Hippocampal formation (tissue), 2 donors: ENCODE measurements at regions not wholly inside any gene's neighbourhood (a gene's known extent, or its start where the extent isn't known, plus 50 kb on each side); places are given as distances from the start of the nearest gene placed in this dataset.

Experiments used
- DNase-seq, 2 donors: peaks; one replicate each; lab custom pipeline; 2025; lab: John Stamatoyannopoulos, UW

DNA sequence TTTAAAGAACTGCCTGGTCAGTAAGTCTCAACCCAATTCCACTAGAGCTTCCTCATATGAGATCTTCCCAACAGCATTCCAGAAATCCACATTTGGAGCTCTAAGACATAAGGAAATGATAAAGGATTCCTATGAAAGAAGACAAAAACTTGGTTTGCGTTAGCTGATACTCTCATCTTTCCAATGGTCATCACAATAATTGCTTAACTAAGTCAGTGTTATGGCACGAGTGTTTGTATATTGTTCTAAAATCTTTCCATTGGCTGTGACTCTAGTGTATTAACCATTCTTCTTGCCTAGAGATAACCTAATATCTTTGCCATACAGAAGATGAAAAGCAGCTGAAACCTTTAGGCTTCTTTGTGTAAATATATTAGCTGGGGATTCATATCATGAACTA, 289.0 kb downstream of the SNX13 start:
- DNase-seq, result no peak

GRCh38 chr7:17651863-17652385, 288.4 kb downstream of the SNX13 start:
- peak in 1 of 2 donors; percentile 61 for DNase-seq

- DNase-seq, result no peak
Measured at GRCh38 chr7:17654940-17655339, 285.4 kb downstream of the SNX13 start.

GRCh38 chr7:17659126-17659525, 281.2 kb downstream of the SNX13 start:
- DNase-seq, result no peak

GRCh38 chr7:17660116-17660515, 280.2 kb downstream of the SNX13 start:
- no peak for DNase-seq

DNA sequence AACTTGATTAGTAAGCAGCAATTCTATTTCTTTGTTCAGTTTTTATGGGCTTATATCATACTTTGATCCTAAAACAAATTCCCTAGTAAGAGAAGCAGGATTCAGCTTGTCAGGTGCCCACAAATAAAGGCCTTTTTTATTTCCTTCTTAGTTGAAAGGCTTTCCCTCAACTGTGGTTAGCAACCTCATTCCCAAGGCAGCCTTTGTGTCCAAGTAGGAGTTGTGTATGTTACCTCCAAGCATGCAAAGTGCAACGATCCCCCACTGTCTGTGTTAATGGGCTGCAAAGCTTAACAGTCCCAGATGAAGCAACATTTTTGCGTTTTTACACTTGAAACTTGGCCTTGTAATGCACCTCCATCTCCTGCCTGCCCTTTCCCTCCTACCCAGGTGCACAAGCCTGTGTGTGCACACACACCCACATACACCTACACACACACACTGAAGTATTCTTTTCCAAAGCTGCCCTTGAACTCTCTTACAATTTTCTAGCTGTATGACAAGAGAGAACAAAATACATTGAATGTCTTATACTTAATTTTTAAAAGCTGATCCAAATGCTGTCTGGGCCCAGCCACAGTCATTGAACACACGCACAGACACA, 278.2 kb downstream of the SNX13 start:
- DNase-seq, result no peak

- no peak for DNase-seq
Measured at GRCh38 chr7:17663061-17663675, 277.1 kb downstream of the SNX13 start.

DNA sequence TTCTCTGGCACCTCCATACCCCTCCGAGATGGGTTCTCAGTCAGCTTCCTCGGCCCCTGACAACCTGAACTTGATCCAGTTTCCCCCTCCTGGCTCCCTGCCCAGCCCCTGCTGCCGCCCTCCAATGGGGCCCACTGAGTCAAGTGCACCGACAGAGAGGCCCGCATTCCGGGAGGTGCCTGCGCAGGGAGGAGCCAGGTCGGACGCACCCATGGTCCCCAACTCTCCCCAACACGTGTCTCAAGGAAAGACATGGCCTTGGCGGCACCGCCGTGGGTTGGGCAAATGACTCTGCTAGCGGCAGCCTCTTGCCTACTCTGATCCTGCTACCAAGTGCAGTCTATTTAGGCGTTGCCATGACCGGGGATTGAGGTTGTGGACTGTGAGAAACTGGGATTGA, 275.3 kb downstream of the SNX13 start:
- no peak for DNase-seq

DNA sequence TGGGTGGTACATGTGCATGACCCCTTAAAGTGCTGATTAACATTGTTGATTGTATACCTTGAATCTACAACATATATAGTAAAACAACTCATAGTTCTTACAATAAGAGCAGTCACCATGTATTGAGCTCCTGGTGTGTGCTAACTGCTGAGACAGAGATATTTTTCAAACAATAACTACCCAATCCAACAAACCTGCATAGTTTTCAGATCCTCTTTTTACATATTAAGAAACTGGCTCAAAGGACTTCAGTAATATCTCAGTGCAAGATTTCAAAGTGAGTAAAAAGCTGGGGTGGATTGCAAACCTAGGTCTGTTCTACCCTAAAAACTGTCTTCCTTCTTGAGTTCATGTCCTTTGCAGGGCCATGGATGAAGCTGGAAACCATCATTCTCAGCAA, 272.2 kb downstream of the SNX13 start:
- DNase-seq, result no peak

GRCh38 chr7:17669204-17669603, 271.1 kb downstream of the SNX13 start:
- DNase-seq, result no peak

GRCh38 chr7:17671956-17672355, 268.3 kb downstream of the SNX13 start:
- DNase-seq, result no peak

DNA sequence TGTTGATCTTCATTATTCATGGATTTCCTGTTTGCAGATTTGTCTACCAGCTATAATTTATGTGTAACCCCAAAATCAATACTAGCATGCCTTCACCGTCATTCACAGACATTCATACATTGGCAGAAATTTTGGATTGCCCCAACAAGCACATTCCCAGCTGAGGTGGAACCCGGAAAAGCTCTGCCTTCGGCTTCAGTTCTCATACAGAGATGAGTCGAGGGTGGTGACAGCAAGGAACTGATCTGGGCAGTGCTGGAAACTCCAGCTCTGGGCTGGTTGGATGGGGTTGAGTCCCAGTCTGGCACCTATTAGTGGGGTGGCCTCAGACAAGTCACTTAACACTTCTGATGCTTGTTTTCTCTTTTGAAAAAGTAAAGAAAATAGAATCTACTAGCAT, 267.5 kb downstream of the SNX13 start:
- DNase-seq, result no peak

DNA sequence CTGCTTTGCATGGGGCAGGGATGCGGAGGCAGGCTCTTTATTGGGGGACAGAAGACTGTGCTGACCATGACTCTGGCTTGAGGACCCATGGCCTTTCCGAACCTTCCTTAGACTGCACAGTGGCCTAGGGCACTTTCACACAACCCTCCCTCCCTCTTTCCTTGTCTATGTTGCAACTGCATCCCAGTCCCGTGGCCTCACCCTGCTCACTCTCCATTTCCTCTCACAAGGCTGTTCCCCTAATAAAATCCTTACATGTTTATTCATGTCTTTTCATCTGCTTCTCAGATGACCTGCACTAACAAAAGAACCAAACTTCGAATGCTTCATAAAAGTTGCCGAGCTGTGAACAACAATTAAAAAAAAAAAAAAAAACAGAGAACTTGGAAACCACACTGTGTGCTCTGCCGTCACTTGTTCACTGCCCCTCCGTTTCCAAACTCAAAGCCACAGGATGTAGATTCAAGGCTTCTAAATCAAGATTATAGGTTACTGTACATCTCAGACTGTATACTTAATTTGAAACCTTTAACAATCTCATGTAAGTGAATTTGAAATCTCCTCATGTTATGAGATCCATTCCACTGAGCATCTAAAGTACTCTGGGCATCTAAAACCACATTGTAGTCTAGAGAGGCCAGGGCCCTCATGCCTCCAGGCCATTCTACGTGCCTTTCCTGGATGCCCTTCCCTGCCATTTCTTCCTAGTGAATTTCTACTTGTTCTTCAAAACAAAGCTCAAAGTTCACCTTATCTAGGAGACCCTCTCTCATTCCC, 265.9 kb downstream of the SNX13 start:
- no peak for DNase-seq

- DNase-seq, result no peak
Measured at GRCh38 chr7:17674943-17675608, 265.2 kb downstream of the SNX13 start.

- DNase-seq, result no peak
Measured at GRCh38 chr7:17677408-17677807, 262.9 kb downstream of the SNX13 start.

- no peak for DNase-seq
Measured at GRCh38 chr7:17678896-17679295, 261.4 kb downstream of the SNX13 start.

DNA sequence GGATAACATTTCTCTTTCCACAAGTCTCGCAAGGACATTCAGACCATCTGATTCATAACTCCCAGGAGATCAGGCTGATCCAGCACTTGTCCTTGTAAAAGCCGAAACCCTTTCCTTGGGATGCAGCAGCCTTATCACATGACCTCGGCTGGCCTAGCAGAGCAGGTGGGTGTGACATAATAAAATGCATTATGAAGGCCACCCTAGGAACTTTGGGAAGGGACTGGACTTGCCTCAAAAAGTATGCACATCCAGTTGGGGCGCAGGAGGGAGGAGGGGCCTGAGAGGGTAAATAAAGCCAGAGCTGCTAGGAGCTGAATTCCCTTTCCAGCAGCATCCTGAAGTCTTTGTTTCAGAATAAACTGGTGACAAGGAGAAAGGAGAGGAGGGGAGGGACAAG, 260.8 kb downstream of the SNX13 start:
- DNase-seq, result no peak

DNA sequence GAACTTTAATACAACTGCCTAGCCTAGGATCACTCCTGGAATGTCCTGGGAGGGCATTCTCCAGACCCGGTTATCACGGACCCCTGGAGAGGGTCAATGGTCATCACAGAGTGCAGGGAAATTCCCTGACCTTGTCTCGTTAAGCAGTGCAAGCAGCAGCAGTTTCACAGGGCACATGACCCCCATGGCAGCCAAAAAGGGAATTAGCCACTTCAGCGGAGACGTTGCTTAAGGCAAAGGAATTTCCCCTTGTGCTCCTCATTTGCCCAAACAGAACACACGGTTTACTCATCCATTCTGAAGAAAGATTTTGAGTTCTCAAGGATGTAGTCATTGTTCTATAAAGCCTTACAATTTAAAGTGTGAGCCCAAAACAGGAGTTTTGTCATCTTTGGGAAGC, 260.3 kb downstream of the SNX13 start:
- DNase-seq, result peak; percentile 3 to 36

- peak in 1 of 2 donors; percentile 20 for DNase-seq
Measured at GRCh38 chr7:17680943-17681351, 259.3 kb downstream of the SNX13 start.

DNA sequence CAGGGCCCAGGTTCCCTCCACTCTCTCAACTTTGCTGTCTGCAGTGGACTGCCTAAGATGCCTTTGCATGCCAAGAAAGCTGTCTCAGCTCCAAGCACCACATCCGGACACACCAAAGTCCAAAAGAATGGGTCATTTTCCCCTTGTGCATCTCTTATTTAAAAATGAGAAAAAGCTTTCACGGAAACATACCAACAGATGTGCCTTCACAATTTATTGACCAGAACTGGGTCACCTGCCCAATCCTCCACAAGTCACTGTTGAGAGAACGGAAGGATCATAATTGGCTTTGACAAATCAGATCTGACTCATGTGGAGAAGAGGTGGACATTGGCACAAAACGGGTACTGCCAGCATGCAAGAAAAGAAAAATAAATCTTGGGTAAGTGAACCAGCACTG, 258.3 kb downstream of the SNX13 start:
- no peak for DNase-seq

GRCh38 chr7:17682586-17682985, 257.7 kb downstream of the SNX13 start:
- DNase-seq, result no peak

DNA sequence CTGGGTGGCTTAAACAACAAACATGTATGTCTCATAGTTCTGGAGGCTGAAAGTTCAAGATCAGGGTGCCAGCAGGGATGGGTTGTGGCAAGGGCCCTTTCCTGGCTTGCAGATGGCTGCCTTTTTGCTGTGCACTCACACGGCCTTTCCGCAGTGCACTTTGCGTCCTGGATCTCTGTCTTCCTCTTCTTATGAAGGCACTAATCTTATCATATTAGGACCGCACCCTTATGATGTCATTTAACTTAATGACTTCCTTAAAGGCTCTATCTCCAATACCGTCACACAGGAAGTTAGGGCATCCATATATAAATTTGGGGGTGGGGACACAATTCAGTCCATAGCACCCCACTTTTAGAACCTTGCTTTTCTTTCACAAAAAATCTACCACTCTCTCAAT, 255.2 kb downstream of the SNX13 start:
- DNase-seq, result no peak

- no peak for DNase-seq
Measured at GRCh38 chr7:17687361-17687760, 252.9 kb downstream of the SNX13 start.
